Progenitor cell of endocrine pancreas (in vitro differentiated cells): ENCODE measurements at regions not wholly inside any gene's neighbourhood (a gene's known extent, or its start where the extent isn't known, plus 50 kb on each side); places are given as distances from the start of the nearest gene placed in this dataset.

ENCODE experiments used
- DNase-seq: peaks from one replicate; pipeline ENCODE4 v3.0.0; 2021; ENCODE audit warnings: low spot score; ENCODE audit not compliant: unreplicated experiment
- H3K27ac Mint-ChIP-seq: 2 replicates; pipeline ENCODE4 v1.8.0; 2021; ENCODE audit warnings: mild to moderate bottlenecking, moderate library complexity, mixed read lengths
- H3K27me3 Mint-ChIP-seq: 2 replicates; pipeline ENCODE4 v1.8.0; 2021; ENCODE audit warnings: mixed read lengths
- H3K36me3 Mint-ChIP-seq: 2 replicates; pipeline ENCODE4 v1.8.0; 2022; ENCODE audit warnings: mixed read lengths; ENCODE audit not compliant: insufficient read depth
- H3K4me1 Mint-ChIP-seq: 2 replicates; pipeline ENCODE4 v1.8.0; 2021; ENCODE audit warnings: low read depth, mixed read lengths
- H3K4me3 Mint-ChIP-seq: 2 replicates; pipeline ENCODE4 v1.8.0; 2021; ENCODE audit warnings: low read depth, mild to moderate bottlenecking, moderate library complexity, mixed read lengths
- H3K9me3 Mint-ChIP-seq: 2 replicates; pipeline ENCODE4 v1.8.0; 2021; ENCODE audit warnings: low read depth, mixed read lengths
- CTCF ChIP-seq: fragments of 200-600 bp; sonication (generic); IDR thresholded peaks from one replicate; pipeline ENCODE4 v1.5.0; 2021; ENCODE audit warnings: antibody characterized with exemption, mild to moderate bottlenecking; ENCODE audit not compliant: unreplicated experiment

GRCh38 chr4:44842531-44842930 lies 116.2 kb upstream of the GNPDA2 start:
- Mint-ChIP-seq H3K4me3 (no peak overlapping the region), H3K4me1 (no peaks in the 10 kb centered on the region), H3K27ac (no peak overlapping the region), H3K36me3 (no peaks in the 10 kb centered on the region), H3K9me3 (no peaks in the 10 kb centered on the region), H3K27me3 (no peaks in the 10 kb centered on the region)
- DNase-seq = no peak
- no peak for TF ChIP-seq CTCF

DNA sequence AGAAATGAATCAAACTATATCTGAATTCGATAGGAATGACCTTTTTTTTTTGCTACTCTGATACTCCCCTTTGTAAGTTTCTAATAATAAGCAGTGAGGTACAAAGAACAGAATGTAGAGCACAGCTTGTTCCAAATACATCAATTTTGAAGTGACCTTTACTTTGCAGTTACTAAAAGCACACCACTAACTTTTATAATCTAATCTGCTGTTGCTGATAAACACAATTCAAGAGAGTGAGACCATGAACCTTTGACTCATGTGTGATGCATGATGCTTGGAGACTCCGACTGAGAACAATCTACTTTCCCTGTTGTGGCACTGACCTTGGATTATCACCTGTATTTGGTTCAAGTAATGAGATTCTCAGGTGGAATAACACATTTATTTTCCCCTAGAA lies 91.6 kb upstream of the GNPDA2 start:
- H3K27ac Mint-ChIP-seq = no peak overlapping the region
- peaks cover 6% of the 10 kb centered on the region for H3K9me3 Mint-ChIP-seq
- peaks cover 2% of the 10 kb centered on the region for H3K4me1 Mint-ChIP-seq
- no peaks in the 10 kb centered on the region for H3K36me3 Mint-ChIP-seq
- H3K27me3 Mint-ChIP-seq = no peaks in the 10 kb centered on the region
- TF ChIP-seq CTCF = no peak
- DNase-seq = no peak
- H3K4me3 Mint-ChIP-seq = no peak overlapping the region

- H3K9me3 Mint-ChIP-seq = peaks cover 5% of the 10 kb centered on the region
- no peak overlapping the region for H3K4me3 Mint-ChIP-seq
- H3K27me3 Mint-ChIP-seq = no peaks in the 10 kb centered on the region
- no peaks in the 10 kb centered on the region for H3K36me3 Mint-ChIP-seq
- no peak overlapping the region for H3K27ac Mint-ChIP-seq
- DNase-seq = no peak
- TF ChIP-seq CTCF = no peak
- no peaks in the 10 kb centered on the region for H3K4me1 Mint-ChIP-seq
Measured at GRCh38 chr4:44806071-44806470, 79.7 kb upstream of the GNPDA2 start.

DNA sequence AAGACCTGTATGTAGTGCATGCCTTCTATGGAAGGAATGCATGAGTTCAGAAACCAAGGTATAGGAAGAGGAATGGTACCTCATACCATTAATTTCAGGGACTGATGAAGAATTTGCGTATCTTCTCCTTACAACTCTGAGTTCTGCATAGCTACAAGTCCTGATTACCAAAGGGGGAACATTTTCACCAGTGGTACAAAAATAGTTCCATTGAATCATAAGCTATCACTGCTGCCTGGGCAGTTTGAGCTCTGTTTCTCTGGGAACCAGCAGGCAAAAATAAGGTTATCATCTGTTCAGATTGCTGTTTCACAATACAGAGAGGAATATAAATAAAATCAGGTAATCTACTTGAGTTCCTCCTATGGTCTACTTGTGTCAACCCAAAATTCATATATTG lies 77.9 kb upstream of the GNPDA2 start:
- no peak overlapping the region for H3K27ac Mint-ChIP-seq
- TF ChIP-seq CTCF = no peak
- DNase-seq = no peak
- H3K4me1 Mint-ChIP-seq = no peaks in the 10 kb centered on the region
- H3K4me3 Mint-ChIP-seq = no peak overlapping the region
- H3K9me3 Mint-ChIP-seq = peaks cover 8% of the 10 kb centered on the region
- H3K27me3 Mint-ChIP-seq = no peaks in the 10 kb centered on the region
- H3K36me3 Mint-ChIP-seq = no peaks in the 10 kb centered on the region

DNA sequence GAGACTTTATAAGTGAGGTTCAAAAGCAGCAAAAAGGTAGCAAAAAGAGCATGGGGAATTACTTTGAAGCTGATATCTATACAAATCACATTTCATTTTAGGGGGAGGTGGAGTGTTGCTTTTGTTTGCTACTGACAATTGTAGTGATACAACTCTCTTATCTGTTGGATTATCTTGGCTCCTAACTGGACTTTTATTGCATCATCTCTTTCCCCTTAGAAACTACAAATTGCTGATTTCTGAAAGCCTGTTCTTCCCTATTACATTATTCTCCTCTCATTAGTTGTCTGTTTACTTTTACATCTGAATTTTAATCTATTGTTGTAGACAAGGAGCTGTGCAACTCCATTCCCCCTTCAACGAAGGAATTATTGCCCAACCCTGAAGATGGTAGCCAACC lies 75.0 kb upstream of the GNPDA2 start:
- peaks cover 22% of the 10 kb centered on the region for H3K9me3 Mint-ChIP-seq
- no peaks in the 10 kb centered on the region for H3K4me1 Mint-ChIP-seq
- H3K4me3 Mint-ChIP-seq = no peak overlapping the region
- no peaks in the 10 kb centered on the region for H3K27me3 Mint-ChIP-seq
- peaks cover 3% of the 10 kb centered on the region for H3K36me3 Mint-ChIP-seq
- no peak for DNase-seq
- no peak overlapping the region for H3K27ac Mint-ChIP-seq
- TF ChIP-seq CTCF = no peak
